Posterior cingulate gyrus (tissue), 11 donors: ENCODE measurements at regions not wholly inside any gene's neighbourhood (a gene's known extent, or its start where the extent isn't known, plus 50 kb on each side); places are given as distances from the start of the nearest gene placed in this dataset.
A peak's percentile ranks its signal among the peaks of the same experiment; 100 is the strongest.

Experiments used
- DNase-seq, 10 donors: peaks; one replicate each; pipeline versions ENCODE4 v3.0.0 to v3.0.0-alpha.2; 2020 to 2021; ENCODE audit warnings: mixed read lengths in 3 of 10
- intact Hi-C: fragments of 100-400 bp; cut with DNase I; formaldehyde crosslinking; loops from one replicate; pipeline ENCODE4 v1.15.1; 2023

DNA sequence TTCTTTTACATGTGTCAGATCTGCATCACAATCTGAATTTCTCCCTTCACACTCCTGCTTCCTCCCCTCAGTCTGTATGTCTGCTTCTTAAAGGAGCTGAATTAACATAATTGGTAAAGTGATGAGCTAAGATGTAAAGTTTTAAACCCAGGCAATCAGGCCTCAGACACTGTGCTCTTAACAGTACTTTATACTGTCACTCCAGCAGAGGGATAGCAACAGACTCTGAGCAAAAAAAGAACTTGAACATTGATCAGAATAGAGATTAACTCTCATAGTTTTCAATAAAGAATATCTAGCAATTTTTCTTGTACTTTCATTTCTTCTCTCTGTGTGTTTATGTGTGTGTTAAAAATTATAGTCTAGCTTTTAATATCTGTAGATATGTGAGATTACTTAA lies 110.3 kb downstream of the DUSP10 start:
- intact Hi-C loops: no loop called here
- DNase-seq: no peak

DNA sequence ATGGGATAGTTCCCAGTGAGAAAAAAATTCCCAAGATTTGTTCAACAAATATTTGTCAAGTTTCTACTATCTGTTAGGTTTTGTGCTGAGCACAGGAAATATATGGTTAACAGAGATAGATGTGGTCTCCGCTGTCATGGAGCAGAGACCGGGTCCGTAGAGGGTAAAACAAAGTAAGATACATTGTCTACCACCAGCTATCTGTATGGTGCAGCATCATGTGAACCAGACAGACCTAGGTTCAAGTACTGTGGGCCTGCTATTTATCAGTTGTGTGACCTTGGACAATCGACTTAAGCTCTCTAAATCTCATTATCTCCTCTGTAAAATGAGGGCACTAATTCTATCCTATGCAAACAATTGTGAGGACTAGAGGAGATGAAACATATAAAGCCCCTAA lies 109.8 kb downstream of the DUSP10 start:
- no peak for DNase-seq
- intact Hi-C loops: no loop called here

DNA sequence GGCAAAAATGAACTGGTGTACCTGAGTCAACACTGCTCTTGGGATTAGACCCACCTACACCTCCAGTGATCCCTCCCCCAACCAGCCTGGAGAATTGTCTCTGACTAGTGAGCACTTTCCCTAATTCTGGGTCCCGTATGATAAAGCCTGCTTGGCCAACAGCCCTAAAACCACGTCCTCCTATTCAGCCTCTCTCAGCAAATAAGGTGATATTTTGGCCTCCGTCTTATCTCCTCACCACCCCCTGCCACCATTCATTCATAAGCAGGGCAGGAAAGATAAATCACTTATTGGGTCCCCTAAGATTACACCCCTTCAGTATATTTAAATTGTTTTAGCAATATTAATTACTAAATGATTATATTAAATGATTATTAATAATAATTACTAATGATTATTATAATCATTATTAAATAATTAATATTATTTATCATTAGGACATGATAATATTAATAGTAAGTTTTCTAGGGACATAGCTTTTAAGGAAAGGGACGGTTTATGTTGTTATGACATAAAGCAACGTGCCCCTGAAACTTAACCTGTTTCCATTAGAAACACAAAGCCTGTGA lies 108.0 kb downstream of the DUSP10 start:
- DNase-seq: no peak
- intact Hi-C loops: no loop called here

DNA sequence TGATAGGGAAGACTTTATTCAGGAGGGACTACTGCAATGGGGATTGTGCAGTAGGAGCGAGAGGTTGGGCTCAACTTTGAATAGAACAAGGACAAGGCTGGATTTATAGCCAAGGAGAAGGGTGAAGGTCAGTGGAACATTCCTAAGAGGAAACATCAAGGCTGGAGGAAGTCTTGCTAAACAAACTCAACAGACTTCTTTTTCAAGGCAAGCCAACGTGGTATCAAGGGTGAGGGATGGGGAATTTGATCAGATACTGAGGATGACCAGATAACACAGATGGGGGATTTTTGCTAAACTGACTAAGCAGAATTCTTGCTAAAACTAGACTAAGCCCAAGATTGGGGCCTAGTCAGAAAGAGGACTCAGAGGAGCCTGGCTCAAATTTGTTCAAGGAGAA lies 107.3 kb downstream of the DUSP10 start:
- intact Hi-C loops: loop anchor here (5.0 kb wide), 1 partner anchor 108 kb away; the partner anchor contains the start of gene DUSP10
- no peak for DNase-seq

GRCh38 chr1:221635305-221635704 lies 106.6 kb downstream of the DUSP10 start:
- intact Hi-C loops: loop anchor here (5.0 kb wide), 1 partner anchor 107 kb away; the partner anchor contains the start of gene DUSP10
- no peak for DNase-seq

DNA sequence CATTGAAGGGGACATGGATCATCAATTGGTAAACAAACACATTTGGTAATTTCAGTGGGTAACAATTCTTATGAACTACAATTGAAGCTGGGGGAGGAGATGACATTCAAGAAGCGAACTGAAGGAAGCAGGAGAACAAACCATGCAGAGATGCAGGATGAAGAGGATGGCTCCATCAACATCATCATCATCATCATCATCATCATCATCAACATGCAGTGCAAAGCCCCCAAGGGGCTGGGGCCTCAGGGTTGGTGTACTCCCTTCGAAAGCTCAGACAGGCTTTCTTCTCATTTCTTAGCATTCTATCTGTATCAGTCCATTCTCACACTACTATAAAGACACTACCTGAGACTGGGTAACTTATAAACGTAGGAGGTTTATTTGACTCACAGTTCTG lies 105.8 kb downstream of the DUSP10 start:
- no peak for DNase-seq
- intact Hi-C loops: loop anchor here (5.0 kb wide), 1 partner anchor 106 kb away; the partner anchor contains the start of gene DUSP10

- intact Hi-C loops: loop anchor here (5.0 kb wide), 1 partner anchor 105 kb away; the partner anchor contains the start of gene DUSP10
- DNase-seq: no peak
Measured at GRCh38 chr1:221636967-221637366, 104.9 kb downstream of the DUSP10 start.

GRCh38 chr1:221637641-221638041 lies 104.2 kb downstream of the DUSP10 start:
- DNase-seq: peak in 6 of 10 donors; percentile 4 to 78 (median 40)
- intact Hi-C loops: loop anchor here (5.0 kb wide), 1 partner anchor 105 kb away; the partner anchor contains the start of gene DUSP10

GRCh38 chr1:221638595-221638994 lies 103.3 kb downstream of the DUSP10 start:
- DNase-seq: no peak
- intact Hi-C loops: loop anchor here (5.0 kb wide), 1 partner anchor 104 kb away; the partner anchor contains the start of gene DUSP10

- intact Hi-C loops: no loop called here
- DNase-seq: no peak
Measured at GRCh38 chr1:221641811-221642210, 100.1 kb downstream of the DUSP10 start.

DNA sequence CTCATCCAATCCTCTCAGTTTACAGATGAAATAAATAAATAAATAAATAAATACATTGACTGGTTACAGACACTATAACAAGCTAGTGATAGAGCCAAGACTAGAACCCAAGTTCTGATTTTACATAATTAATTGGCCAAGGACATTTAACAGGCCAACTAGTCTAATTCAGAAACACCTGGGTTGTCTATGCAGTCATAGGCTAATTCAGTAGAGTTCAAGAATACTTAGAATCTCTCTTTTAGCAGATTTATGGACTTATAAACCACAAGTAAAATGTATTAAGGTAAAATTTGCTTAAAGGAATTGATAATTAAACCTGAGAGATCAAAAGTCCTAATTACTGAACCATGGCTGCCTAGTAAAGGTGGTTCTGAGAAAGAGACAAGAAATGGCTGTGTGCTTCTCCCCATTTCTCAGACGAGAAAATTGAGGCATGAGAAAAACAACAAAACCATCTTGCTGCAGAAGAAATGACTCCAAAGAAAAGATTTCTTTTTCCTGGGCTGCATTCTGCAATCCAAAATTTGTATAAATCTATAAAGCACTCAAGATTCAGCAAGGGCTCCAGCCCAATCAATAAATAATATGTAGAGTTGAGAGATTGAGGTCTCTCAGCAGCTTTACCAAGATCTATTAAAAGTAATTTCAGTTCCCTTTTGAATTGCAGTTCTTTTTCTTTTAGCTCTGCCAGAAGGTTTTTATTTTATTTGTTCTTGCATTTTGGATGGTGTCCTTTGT lies 98.3 kb downstream of the DUSP10 start:
- DNase-seq: no peak
- intact Hi-C loops: no loop called here

- intact Hi-C loops: no loop called here
- DNase-seq: no peak
Measured at GRCh38 chr1:221644145-221644448, 97.8 kb downstream of the DUSP10 start.

- DNase-seq: no peak
- intact Hi-C loops: no loop called here
Measured at GRCh38 chr1:221644663-221645258, 97.1 kb downstream of the DUSP10 start.

GRCh38 chr1:221648201-221648600 lies 93.7 kb downstream of the DUSP10 start:
- intact Hi-C loops: no loop called here
- no peak for DNase-seq
